Transverse colon (tissue), 4 donors: ENCODE measurements at regions not wholly inside any gene's neighbourhood (a gene's known extent, or its start where the extent isn't known, plus 50 kb on each side); places are given as distances from the start of the nearest gene placed in this dataset.

Experiments
- DNase-seq: peaks from one replicate; pipeline ENCODE4 v3.0.0-alpha.2; 2019
- H3K27ac ChIP-seq, 4 donors: fragments of 200-600 bp; sonication (generic); 2 replicates each; pipeline ENCODE4 v1.5.1; 2016 to 2018; ENCODE audit warnings: inconsistent platforms in 4 of 4
- H3K27me3 ChIP-seq: fragments of 200-600 bp; sonication (generic); 2 replicates; pipeline ENCODE4 v1.5.1; 2017; ENCODE audit warnings: inconsistent platforms
- H3K36me3 ChIP-seq, 4 donors: fragments of 200-600 bp; sonication (generic); 2 replicates each; pipeline ENCODE4 v1.5.1; 2017 to 2019; ENCODE audit warnings: inconsistent platforms in 4 of 4
- H3K4me1 ChIP-seq, 4 donors: fragments of 200-600 bp; sonication (generic); 2 replicates each; pipeline ENCODE4 v1.5.1; 2017 to 2020; ENCODE audit warnings: inconsistent platforms in 4 of 4
- H3K4me3 ChIP-seq, 4 donors: fragments of 200-600 bp; sonication (generic); 1 replicate in 1 of 4; 2 replicates in 3 of 4; pipeline versions ENCODE4 v1.5.1 to v1.6.1; 2017 to 2019; ENCODE audit warnings: inconsistent platforms in 4 of 4
- H3K9me3 ChIP-seq, 2 donors: fragments of 200-600 bp; sonication (generic); 2 replicates each; pipeline ENCODE4 v1.5.1; 2017 to 2019; ENCODE audit warnings: inconsistent platforms in 2 of 2
- EP300 ChIP-seq: sonication (generic); formaldehyde crosslinking; IDR thresholded peaks from one replicate; pipeline ENCODE4 v1.6.1; 2017; ENCODE audit warnings: antibody characterized with exemption, low read depth
- POLR2A ChIP-seq: fragments of 450-650 bp; IDR thresholded peaks from one replicate; pipeline ENCODE4 v1.6.1; 2016; ENCODE audit warnings: antibody characterized with exemption, mild to moderate bottlenecking, moderate library complexity
- POLR2AphosphoS5 ChIP-seq, 3 donors: sonication (generic); formaldehyde crosslinking; IDR thresholded peaks; one replicate each; pipeline ENCODE4 v1.6.1; 2016; ENCODE audit warnings: antibody characterized with exemption in 3 of 3
- WGBS, 2 donors: methylation state at CpG; one replicate each; pipeline ENCODE4 v1.1.5; 2018; ENCODE audit warnings: low coverage in 1 of 2; 5-methylcytosine and 5-hydroxymethylcytosine counted together
- in situ Hi-C, 4 donors: fragments of 200-750 bp; cut with MboI; loops; one replicate each; pipeline versions ENCODE4 v1.15.0 to v1.15.1; 2017; ENCODE audit warnings: low sequenced_read_pairs in 3 of 4, low pct_ligation_motif_present in 1 of 4, low pct_unique_long_range_greater_than_20kb in 1 of 4
- intact Hi-C: fragments of 100-400 bp; cut with DNase I; formaldehyde crosslinking; loops from one replicate; pipeline ENCODE4 v1.15.1; 2023; ENCODE audit warnings: low total_unique reads
- TF ChIP-seq, protein P1 (sequence below), 5 experiments: fragments of 200-600 bp in 3 of 5; fragments of 450-650 bp in 2 of 5; sonication (generic) in 3 of 5; IDR thresholded peaks; 1 replicate in 2 of 5; 2 replicates in 3 of 5; pipeline ENCODE4 v1.5.1; 2016 to 2017; ENCODE audit warnings: antibody characterized with exemption in 5 of 5, inconsistent platforms in 3 of 5, mild to moderate bottlenecking in 2 of 5, moderate library complexity in 1 of 5

DNA sequence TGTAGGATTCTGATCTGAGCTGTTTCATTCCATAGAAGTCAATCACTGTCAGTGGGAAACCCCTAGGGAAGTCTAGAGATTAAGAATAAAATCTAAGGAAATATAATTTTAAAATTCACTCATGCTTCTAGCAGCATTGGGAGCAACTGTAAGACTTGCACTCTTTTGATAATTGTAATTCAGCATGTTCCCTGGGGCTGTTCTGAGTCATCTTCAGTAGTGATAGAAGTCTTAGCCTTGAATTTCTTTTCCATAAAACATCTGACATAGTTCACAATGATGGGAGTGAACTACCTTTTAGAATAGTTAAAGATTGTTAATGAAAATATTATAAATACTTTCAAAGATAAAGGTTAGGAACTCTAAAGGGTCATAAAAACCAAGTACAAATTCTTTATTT is 935.8 kb downstream of the DTWD2 start:
- in situ Hi-C loops (no loop called here), intact Hi-C loops (no loop called here)
- Histone ChIP-seq H3K4me3 (no peak overlapping the region), H3K9me3 (peaks cover 0 to 3% of the 10 kb centered on the region in 2 donors), H3K4me1 (no peaks in the 10 kb centered on the region), H3K36me3 (no peaks in the 10 kb centered on the region), H3K27me3 (no peaks in the 10 kb centered on the region), H3K27ac (no peak overlapping the region)
- DNase-seq, result no peak
- no peak for TF ChIP-seq POLR2AphosphoS5 (IDR thresholded peaks at IDR 0.05)
- TF ChIP-seq, protein P1, sequence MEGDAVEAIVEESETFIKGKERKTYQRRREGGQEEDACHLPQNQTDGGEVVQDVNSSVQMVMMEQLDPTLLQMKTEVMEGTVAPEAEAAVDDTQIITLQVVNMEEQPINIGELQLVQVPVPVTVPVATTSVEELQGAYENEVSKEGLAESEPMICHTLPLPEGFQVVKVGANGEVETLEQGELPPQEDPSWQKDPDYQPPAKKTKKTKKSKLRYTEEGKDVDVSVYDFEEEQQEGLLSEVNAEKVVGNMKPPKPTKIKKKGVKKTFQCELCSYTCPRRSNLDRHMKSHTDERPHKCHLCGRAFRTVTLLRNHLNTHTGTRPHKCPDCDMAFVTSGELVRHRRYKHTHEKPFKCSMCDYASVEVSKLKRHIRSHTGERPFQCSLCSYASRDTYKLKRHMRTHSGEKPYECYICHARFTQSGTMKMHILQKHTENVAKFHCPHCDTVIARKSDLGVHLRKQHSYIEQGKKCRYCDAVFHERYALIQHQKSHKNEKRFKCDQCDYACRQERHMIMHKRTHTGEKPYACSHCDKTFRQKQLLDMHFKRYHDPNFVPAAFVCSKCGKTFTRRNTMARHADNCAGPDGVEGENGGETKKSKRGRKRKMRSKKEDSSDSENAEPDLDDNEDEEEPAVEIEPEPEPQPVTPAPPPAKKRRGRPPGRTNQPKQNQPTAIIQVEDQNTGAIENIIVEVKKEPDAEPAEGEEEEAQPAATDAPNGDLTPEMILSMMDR (IDR thresholded peaks at IDR 0.05), result no peak
- TF ChIP-seq POLR2A, result no peak
- no peak for TF ChIP-seq EP300

DNA sequence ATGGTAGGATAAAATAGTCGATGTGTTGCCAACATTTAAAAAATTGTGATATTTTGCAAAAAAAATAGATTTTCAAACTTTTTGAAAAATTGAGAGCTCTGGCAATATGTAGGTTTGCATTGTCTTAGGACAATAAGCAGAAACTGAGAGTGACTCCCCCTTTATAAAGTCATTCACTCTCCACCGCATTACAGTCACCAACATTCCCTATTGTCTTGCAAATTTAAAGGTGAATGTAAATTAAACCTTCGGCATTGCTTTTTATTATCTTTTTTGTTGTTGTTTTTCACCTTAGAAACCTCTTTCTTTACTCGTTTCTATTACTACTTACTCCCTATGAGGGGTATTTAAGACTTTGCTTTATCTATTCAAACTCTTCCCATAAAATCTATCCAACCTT is 944.2 kb downstream of the DTWD2 start:
- Histone ChIP-seq H3K36me3 (no peaks in the 10 kb centered on the region), H3K9me3 (peaks cover 0 to 3% of the 10 kb centered on the region in 2 donors), H3K27ac (no peak overlapping the region), H3K4me1 (no peaks in the 10 kb centered on the region), H3K4me3 (no peak overlapping the region), H3K27me3 (no peaks in the 10 kb centered on the region)
- intact Hi-C loops, result no loop called here
- TF ChIP-seq POLR2A (no peak), EP300 (no peak), POLR2AphosphoS5 (IDR thresholded peaks at IDR 0.05) (no peak)
- TF ChIP-seq, protein P1 (IDR thresholded peaks at IDR 0.05), result no peak
- DNase-seq, result no peak
- WGBS, 2 donors, result 71 to 75% methylated on average over 4 of the region's 4 CpGs
- in situ Hi-C loops, result no loop called here

DNA sequence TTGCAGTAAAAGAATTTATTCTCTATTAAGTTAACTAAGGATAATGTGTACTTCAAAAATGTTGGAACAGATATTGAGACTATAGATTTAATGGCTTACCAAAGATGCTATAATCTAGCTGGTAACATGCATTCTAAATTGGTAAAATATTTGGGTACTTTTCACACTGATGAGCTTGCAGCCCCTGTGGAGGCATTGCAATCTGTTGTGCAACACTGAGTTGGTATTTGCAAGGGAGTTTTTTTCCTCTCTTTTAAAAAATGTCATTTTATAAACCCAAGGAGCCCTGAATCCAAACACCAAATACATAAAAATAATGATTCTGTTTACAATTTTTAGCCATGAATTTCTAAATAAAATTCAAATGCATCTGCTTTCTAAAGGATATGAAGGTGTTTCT is 944.8 kb downstream of the DTWD2 start:
- in situ Hi-C loops (no loop called here), intact Hi-C loops (no loop called here)
- Histone ChIP-seq H3K36me3 (no peaks in the 10 kb centered on the region), H3K9me3 (peaks cover 0 to 3% of the 10 kb centered on the region in 2 donors), H3K4me3 (no peak overlapping the region), H3K27me3 (no peaks in the 10 kb centered on the region), H3K27ac (no peak overlapping the region), H3K4me1 (no peaks in the 10 kb centered on the region)
- no peak for DNase-seq
- no peak for TF ChIP-seq POLR2A
- TF ChIP-seq EP300, result no peak
- TF ChIP-seq, protein P1 (IDR thresholded peaks at IDR 0.05), result no peak
- no peak for TF ChIP-seq POLR2AphosphoS5 (IDR thresholded peaks at IDR 0.05)

DNA sequence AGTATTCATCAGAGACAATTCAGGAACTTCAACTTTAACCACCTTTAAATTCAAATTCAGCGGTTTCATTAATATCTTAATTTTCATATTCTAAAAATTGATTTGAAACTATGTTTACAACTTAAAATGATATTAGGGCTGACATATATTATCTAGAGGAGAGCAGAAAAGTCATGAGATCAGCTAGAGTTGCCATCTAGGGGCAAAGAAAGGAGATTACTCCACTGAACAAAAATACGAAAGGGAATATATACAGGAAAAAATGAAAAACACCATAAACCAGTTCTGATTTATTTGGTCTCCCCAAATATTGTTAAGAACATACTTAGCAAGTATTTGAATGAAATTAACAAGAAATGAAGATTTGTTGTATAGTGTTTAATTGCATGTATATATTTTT is 946.3 kb downstream of the DTWD2 start:
- Histone ChIP-seq H3K4me3 (no peak overlapping the region), H3K27ac (no peak overlapping the region), H3K9me3 (peaks cover 0 to 3% of the 10 kb centered on the region in 2 donors), H3K36me3 (no peaks in the 10 kb centered on the region), H3K27me3 (no peaks in the 10 kb centered on the region), H3K4me1 (no peaks in the 10 kb centered on the region)
- intact Hi-C loops, result no loop called here
- in situ Hi-C loops, result no loop called here
- DNase-seq, result no peak
- TF ChIP-seq POLR2A (no peak), EP300 (no peak), POLR2AphosphoS5 (IDR thresholded peaks at IDR 0.05) (no peak)
- TF ChIP-seq, protein P1 (IDR thresholded peaks at IDR 0.05), result no peak
- WGBS, 2 donors, result 65 to 72% methylated on average over 2 of the region's 2 CpGs
